SHP77 treated with DMSO at 0.1 percent for 48 hours (cell line): ENCODE measurements at regions not wholly inside any gene's neighbourhood (a gene's known extent, or its start where the extent isn't known, plus 50 kb on each side); places are given as distances from the start of the nearest gene placed in this dataset.
"Not testable (repeated sequence)": the region's sequence is repeated elsewhere in the genome, so short reads cannot be mapped to it uniquely, and the experiment has no call there.

ENCODE experiments used
- DNase-seq: peaks from one replicate; lab custom pipeline; 2025; lab: John Stamatoyannopoulos, UW

- not testable (repeated sequence) for DNase-seq
Measured at GRCh38 chr14:83091991-83092956, 1558.6 kb upstream of the SEL1L start.

GRCh38 chr14:83096092-83096491, 1562.4 kb upstream of the SEL1L start:
- no peak for DNase-seq

GRCh38 chr14:83101846-83102245, 1568.2 kb upstream of the SEL1L start:
- no peak for DNase-seq

GRCh38 chr14:83118029-83118428, 1584.4 kb upstream of the SEL1L start:
- DNase-seq = no peak

DNA sequence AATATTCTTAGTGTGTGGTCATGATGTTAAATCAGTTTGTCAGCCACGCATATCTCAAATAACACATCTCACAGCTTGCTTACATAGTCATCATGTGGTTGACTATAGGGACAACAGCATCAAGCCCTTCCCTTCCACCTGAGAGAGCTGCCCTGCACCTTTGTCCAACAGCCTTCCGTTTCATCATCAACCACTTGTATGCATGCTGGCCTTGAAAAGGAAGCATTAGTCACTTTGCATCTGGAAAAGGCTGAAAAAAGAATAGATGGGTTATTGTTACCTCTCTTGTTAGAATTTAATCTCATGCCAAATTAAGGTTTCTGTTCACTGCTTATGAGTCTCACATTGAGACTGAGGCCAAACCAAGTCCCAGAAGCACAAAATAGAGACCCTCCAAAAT, 1586.5 kb upstream of the SEL1L start:
- DNase-seq = no peak

- no peak for DNase-seq
Measured at GRCh38 chr14:83126076-83126475, 1592.4 kb upstream of the SEL1L start.

DNA sequence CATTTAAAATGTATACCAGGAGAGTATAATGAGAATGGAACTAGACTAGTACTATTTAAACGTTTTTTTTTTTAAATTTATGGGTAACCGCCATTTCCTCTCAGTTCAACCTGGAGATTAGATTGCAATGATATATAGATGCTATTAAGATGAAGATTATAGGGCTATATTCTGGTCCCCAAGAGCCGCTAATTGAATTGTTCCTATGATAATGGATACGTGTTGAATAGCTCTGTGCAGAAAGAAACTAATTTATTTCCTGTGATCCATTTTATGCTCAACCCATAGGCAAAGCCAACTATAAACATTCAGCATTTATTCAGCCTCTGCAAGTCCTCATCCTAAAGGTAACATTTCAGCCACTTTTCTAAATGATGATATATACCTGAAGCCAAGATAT, 1595.1 kb upstream of the SEL1L start:
- no peak for DNase-seq

DNA sequence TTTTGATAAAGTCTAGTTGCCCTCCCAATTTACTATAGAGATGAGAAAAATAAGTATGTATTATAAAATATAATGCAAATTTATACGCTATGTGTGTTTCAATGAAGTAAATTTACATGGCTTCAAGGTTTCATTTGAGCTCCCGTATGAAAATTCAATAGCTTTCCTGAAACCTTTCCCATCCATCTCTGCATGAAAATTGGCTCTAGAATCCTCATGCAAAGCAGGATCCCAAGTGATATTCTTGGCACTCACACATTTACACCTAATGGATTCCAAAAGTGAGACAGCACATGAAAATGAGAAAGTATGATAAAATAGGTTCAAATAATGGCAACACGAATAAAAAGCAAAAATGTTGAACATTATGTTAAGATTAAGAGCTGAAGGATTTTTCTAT, 1595.8 kb upstream of the SEL1L start:
- no peak for DNase-seq

GRCh38 chr14:83133981-83134645, 1600.5 kb upstream of the SEL1L start:
- DNase-seq = no peak

- no peak for DNase-seq
Measured at GRCh38 chr14:83140756-83141155, 1607.1 kb upstream of the SEL1L start.

GRCh38 chr14:83147006-83147405, 1613.4 kb upstream of the SEL1L start:
- no peak for DNase-seq

DNA sequence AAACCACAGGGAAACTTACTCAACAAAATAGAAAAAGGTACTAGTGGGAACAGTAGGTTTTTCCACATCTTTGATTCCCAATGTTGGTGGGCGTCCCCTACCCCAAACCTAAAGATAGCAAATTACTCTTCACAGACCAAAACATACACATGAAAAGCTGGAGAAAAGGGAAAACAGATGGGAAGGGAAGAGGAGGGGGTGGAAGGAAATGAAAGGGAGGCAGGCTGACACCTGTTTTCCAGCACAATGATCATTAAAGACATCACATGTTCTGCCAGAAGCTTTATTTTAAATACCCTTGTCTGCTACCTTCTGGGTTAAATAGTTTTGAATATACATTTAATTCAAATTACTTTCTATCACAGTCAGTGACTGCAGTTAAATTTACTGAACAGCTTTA, 1617.9 kb upstream of the SEL1L start:
- no peak for DNase-seq

DNA sequence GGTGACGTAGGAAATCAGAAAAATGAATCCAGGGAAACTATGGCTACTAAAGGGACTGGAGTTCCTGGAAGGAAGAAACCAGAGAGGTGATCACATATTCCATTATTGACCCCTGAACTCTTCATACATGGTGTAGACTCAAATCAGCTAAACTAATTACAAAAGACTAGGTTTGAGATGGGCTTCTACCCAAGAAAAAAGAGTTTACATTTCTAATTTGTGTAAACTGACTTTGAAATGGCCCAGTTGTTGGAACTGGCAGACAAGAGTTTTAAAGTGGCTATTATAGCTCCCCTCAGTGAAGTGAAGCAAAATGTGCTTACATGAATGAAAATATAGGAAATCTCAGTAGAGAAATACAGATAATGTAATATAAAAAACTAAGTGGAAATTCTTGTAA, 1619.4 kb upstream of the SEL1L start:
- DNase-seq = no peak

- DNase-seq = no peak
Measured at GRCh38 chr14:83162361-83162929, 1628.8 kb upstream of the SEL1L start.

DNA sequence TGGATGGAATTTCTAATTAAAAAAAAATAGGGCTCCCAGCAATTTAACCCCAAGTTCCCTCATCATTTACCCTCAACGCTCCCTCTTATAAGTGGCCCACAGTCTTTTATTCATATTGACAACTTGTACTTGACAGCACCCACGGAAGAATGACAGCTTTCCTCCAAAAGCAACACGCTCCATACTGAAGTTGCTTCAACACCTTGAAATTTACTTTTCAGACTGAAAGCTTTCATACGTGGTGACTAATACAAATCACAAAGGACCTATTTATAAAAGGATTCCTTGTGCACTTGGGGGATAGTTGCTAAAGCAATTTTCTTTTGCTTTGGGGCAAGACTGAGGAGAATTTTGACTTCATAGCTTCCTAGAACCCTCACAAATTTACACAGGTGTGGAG, 1629.4 kb upstream of the SEL1L start:
- DNase-seq = no peak

DNA sequence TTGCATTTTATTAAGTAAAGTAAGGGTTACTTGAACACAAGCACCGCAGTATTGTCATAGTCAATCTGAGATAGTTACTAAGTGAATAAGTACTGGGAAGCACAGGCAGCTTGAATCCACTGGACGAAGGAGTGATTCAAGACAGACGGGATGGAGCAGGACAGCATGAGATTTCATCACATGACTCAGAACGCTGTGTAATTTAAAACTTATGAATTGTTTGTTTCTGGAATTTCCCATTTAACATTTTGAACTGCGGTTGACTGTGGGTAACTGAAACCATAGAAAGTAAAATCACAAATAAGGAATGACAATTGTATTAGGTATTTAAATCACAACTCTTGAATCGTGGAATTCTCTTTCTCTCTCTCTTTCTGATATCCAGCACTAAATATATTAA, 1630.4 kb upstream of the SEL1L start:
- DNase-seq = no peak

DNA sequence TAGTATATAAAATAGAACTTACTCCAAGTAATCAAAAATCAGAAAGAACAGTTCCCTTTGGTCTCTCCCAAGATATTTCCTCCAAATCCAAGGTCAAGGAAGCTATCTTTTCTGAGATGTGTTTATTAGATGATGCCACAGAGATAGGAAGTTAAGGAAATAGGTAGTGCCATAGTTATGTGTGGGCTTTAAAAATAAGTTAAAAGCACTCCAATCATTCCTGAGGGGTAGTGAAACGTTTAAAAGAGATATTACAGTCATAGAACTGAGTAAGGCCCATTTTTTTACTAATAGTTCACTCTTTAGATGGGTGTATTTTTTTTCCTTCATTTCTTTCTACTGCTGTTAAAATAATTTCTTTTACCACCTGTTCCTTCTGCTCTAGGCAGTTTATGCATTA, 1630.9 kb upstream of the SEL1L start:
- DNase-seq = no peak

GRCh38 chr14:83170165-83170564, 1636.5 kb upstream of the SEL1L start:
- no peak for DNase-seq

- no peak for DNase-seq
Measured at GRCh38 chr14:83171761-83172160, 1638.1 kb upstream of the SEL1L start.

DNA sequence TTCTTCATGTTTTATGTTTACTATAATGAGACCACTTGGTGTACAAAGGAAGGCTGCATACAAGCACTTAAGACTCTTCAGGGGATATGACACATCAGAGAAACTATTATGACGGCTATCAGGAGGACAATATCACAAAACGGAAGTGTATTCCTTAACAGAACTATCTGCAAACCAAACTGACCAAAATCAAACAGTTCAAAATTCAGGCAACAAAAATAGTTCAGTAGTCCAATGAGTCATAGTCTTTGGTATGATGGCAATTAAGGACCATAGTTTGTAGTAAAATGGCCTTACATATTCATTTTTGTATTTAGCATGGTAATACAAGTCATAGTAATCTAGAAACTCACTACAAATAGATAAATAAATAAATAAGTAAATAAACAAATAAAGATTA, 1638.7 kb upstream of the SEL1L start:
- no peak for DNase-seq

DNA sequence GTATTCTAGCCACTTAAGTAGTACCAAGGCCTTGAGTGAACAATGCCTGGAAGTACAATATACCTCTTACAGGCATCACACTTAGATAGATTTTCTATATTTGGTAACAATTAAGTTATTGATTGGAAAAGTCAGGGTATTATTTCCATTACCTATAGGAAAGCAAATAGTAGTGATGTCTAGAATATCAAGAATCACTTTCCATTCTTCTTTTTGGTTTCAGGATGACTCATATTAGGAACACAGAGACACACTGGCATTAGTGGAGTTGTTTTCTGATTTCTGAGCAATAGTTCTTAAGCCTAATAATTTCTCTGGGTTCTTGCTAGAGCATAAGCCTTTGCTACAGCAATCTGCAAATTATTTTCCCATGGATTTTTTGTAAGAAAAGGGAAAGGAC, 1640.0 kb upstream of the SEL1L start:
- no peak for DNase-seq

- no peak for DNase-seq
Measured at GRCh38 chr14:83184531-83184930, 1650.9 kb upstream of the SEL1L start.

DNA sequence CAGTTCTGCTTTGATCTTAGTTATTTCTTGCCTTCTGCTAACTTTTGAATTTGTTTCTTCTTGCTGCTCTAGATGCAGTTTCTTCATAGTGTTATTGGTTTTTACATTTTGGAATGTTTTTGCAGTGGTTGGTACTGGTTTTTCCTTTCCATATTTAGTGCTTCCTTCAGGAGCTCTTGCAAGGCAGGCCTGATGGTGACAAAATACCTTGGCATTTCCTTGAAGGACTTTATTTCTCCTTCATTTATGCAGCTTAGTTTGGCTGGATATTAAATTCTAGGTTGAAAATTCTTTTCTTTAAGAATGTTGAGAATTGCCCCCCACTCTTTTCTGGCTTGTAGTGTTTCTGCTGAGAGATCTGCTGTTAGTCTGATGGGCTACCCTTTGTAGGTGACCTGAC, 1654.7 kb upstream of the SEL1L start:
- DNase-seq = not testable (repeated sequence)
